Kidney tubule cell (primary cell): ENCODE measurements at regions not wholly inside any gene's neighbourhood (a gene's known extent, or its start where the extent isn't known, plus 50 kb on each side); places are given as distances from the start of the nearest gene placed in this dataset.
A peak's percentile ranks its signal among the peaks of the same experiment; 100 is the strongest.

Source experiments
- DNase-seq: peaks from one replicate; pipeline ENCODE4 v3.0.0-alpha.2; 2018; ENCODE audit warnings: low spot score

DNA sequence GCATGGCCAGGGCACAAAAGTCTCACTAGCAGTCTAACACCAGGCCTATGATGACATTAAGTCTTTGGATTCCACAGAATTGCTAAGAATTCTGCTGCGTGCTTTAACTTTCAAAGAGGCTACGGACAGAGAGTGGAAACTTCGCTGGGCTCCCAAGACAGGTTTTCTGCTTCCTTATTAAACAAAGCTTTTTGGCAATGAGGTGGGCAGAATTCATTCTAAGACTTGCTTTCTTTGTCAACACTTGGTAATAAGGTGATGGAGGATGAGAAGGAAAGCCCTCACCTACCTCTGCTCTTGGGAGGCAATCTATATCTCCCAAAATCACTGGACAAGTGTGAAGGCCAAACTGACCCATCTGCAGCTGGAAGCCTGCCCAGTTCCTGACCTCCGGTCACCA is 231.9 kb downstream of the ATPSCKMT start:
- DNase-seq, result no peak

DNA sequence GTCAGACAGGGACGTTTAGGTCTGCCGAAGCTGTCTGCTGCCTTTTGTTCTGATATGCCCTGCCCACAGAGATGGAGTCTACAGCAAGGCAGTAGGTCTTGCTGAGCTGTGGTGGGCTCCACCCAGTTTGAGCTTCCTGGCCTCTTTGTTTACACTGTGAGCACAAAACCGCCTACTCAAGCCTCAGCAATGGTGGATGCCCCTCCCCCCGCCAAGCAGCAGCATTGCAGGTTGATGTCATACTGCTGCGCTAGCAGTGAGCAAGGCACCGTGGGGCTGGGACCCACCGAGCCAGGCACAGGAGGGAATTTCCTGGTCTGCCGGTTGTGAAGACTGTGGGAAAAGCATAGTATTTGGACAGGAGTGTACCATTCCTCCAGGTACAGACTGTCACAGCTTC is 233.1 kb downstream of the ATPSCKMT start:
- DNase-seq, result peak; percentile 10

DNA sequence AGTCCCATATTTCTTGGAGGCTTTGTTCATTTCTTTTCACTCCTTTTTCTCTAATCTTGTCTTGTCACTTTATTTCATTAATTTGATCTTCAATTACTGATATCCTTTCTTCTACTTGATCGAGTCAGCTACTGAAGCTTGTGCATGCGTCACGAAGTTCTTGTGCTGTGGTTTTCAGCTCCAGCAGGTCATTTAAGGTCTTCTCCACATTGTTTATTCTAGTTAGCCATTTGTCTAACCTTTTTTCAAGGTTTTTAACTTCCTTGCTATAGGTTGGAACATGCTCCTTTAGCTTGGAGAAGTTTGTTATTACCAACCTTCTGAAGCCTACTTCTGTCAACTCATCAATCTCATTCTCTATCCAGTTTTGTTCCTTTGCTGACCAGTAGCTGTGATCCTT is 234.0 kb downstream of the ATPSCKMT start:
- DNase-seq, result peak; percentile 57

DNA sequence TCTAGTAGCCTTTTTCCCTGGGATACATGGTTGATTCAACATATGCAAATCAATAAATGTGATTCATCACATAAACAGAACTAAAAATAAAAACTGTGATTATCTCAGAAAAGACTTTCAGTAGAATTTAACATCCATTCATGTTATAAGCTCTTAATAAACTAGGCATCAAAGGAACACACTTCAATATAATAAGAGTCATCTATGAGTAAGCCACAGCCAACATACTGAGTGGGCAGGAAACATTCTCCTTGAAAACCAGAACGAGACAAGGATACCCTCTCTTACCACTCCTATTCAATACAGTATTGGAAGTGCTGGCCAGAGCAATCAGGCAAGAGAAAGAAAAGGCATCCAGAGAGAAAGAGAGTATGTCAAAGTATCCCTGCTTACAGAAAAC is 239.9 kb downstream of the ATPSCKMT start:
- DNase-seq, result no peak

DNA sequence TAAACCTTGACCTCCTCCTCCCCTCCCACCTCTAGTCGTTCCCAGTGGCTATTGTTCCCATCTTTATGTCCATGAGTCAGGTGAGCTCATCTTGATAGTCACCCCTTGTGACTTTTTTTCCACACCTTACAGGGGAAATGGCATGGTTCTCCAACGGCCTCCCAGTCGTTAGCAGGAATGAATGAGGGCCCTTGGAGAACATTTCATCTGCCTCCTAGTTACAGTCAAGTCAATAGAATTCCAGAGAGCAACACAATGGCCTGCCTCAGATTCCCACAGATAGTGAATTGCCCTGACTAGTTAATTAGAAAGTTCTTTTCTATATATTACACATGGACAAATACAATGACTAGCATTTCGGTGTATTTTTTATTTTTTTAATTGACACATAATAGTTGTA is 262.6 kb downstream of the ATPSCKMT start:
- DNase-seq, result no peak

DNA sequence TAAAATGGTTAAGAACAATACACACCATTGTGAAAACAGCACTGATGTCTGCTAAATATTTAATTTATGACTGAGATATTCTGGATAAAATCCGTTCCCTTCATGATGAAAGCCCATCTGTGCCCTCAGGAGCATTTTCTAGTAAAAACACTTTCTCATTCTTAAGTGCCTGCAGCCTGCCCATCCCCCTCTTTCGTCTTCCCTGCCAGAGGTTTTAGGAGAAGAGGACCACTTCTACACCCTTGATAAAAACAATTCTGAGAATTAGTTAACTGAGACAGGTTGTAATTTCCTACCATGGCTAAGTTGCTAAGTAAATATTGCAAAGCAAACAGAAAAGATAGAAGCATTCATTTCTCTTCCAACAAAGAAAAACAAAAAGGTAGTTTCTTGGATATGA is 272.6 kb downstream of the ATPSCKMT start:
- no peak for DNase-seq

DNA sequence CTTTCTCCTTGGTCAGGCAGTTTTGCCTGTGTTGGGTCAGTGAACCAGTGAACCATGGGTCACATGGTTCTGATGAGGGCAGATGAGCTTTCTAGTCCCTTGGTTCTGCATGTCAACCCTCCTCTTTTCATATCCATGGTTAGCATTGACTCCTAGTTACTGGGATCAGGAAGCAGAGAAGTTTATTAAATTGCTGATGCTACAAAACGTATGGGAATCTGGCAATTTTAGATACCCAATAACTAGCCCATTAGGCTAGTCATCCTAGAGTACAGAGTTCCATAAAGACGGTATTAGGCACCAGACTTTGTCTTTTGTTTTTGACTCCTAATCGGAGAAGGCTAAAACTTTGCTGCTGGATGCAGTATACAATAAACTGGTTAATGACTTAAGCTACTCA is 273.1 kb downstream of the ATPSCKMT start:
- DNase-seq, result no peak

DNA sequence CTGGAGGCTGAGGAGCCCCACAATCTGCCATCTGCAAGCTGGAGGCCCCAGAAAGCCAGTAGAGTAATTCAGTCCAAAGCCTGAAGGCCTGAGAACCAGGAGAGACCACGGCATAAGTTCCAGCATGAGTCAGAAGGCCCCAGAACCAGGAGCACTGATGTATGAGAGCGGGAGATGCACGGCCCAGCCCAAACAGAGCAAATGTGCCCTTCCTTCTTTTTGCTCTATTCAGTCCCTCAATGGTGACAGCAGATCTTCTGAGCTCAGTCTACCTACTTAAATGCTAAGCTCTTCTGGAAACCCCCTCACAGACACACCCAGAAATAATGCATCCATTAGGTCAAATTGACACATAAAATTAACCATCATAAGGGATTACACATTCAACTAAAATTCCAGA is 277.6 kb downstream of the ATPSCKMT start:
- DNase-seq, result no peak

DNA sequence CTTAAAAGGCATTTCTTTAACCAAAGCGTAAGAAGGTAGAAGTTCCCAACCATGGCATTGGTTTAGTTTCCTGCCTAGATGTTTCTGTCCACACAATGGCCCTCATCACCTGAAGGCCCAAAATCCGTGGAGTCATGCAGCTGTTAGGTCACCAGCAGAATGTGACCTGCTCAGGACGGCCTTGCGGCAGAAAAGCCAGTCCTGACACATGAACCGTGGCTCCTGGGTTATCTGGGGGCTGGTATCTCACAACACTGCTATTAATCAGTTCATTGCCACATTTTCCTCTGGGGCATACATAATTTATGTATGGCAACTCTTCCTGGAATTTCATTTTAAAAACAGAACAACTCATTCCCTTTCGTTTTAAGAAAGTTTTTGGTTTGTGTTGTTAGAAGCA is 278.4 kb downstream of the ATPSCKMT start:
- DNase-seq, result peak; percentile 7

DNA sequence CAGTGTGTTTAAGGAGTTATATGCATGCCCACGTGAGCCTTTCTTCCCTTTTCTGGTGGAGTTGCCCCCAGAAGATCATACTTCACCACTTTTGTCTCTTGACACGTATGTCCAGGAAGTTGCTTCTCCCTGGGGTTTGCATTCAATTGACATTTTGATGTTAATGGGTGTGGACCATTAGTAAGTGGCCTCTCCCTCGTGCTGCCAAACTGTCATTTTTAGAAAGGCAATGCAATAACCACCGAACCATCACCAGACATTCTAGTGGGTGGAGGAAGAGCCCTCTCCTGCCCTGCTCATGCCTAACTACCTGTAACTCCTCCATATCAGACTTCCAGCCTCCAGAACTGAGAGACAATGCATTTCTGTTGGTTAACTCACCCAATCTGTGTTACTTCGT is 290.8 kb downstream of the ATPSCKMT start:
- no peak for DNase-seq

DNA sequence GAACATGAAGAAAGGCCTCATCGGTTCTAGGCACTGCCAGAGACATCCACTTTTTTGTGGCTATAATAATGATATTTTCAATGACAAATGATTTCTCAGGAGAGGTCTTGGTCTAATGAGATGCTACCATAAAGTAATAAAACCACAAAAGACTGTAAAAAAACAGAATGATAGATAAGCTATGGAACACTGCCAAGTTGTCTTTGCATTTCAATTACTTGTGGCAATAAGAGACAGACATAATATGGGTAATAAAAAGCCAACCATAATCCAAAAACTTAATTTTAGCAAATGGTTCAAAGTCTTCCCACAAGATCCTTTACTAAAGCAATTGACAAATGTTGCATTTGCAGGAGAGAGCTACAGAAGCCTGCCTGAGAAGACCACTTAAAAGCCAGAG is 292.5 kb downstream of the ATPSCKMT start:
- no peak for DNase-seq

DNA sequence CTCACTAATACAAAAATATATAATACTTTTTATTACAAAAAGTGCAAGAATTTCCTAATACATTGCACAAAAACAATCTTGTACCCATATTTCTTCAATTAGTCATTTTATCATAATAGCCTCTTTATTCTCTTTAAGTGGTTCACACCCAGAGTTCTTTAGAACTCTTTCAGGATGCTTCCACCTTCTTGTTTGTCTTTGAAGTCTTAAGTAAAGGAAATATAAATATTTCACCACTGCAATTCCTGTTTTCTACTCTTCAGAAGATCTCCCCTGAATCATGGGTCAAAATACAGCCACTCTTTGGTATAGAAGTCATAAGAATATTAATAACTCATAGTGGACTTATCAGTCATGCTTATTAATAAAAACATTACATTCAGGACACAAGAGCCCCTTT is 293.0 kb downstream of the ATPSCKMT start:
- DNase-seq, result no peak

DNA sequence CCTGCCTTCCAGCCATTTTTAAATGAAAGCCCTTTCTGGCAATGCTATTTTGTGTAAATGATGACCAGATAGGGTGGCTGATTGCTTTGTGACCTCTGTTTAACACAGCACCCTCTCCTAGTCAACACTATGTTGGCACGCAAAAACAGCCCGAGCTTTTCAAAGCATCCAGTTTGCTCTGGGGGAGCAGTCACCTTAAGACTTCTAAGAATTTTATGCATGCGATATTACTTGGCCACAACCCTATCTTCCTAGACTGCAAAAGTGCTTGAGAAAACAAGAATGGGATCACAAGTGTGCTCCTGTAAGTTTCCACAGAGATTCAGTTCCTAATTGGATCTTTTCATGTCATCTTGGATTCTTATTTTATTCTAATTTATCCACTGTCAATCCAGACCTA is 294.1 kb downstream of the ATPSCKMT start:
- no peak for DNase-seq

DNA sequence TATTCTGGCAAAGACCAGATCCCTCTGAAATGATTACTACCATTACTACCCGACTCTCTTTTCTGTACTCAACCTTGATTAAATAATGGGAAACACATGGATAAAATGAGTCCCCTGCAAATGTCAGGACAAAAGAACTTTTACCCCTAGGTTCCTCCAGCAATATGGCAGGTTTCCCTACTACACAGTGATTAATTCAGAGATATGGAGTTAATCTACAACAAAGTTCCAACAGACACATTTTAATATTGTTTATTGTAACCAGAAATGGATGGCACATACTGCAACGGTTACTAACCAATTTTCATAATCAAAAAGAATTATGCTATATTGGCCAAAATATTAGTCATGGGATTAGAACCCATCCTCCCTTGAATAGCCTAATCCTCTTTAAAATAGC is 294.8 kb downstream of the ATPSCKMT start:
- no peak for DNase-seq

DNA sequence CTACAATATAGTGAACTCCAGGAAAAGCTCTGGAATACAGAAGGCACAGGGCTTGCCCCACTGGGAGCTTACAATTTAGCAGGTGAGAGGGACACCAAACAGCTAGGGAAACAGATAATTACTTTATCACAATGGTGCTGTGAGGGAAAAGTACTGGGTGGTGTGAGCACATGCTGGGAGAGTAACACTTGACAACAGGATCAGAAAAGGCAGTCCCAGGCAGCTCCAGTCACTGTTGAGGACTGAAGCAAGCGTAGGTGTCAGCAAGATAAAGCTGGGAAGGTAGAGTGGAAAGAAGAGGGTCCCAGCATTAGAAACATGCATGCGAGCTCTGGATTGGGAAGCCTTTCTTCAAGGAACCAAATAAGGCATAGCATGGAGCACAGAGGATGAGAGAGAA is 296.0 kb downstream of the ATPSCKMT start:
- no peak for DNase-seq

DNA sequence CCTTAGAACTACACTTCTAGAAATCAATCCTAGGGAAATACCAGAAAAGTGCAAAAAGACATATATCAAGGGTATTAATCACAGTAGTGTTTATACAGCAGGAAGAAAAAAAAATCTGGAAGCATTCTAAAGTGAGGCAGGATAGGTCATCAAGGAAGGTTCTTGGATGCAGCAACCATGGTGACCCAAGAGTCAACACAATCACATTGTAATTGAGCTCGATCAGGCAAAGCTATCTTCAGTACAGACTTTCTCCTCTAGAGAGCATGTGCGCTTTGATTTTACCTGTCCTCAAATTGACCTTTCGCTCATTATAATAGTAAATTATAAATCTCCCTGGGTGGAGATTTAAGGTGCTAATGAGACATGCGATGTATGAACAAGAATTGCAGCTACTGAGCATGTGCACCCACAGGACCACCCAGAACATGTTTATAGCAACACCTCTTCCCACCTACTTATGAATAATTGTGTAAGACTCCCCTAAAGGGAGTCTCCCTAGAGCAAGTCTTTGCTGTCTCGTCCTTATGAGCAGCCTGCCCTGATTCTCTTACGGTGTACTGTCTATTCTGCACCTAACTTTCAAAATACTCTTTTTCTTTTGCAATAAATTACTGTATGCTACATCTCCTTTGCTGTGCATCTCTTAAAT is 297.7 kb downstream of the ATPSCKMT start:
- DNase-seq, result no peak

DNA sequence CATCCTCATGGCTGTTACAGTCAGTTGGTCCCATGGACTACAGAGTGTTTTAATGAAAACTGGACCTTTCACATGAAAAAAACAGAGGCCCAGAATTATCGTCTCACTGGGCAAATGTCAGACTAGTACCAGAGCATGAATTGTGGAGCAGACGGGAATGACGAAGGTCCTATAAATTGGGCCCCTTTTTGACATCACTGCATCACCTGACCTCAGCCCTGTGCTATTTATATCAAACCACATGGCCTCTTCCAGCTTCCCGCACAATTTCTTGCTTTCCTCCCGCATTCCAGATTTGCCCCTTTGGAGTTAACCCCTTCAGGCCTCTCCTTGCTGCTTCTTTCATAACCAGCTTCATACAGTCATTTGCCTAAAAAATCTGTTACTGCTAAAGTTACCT is 301.7 kb downstream of the ATPSCKMT start:
- peak; percentile 10 for DNase-seq

DNA sequence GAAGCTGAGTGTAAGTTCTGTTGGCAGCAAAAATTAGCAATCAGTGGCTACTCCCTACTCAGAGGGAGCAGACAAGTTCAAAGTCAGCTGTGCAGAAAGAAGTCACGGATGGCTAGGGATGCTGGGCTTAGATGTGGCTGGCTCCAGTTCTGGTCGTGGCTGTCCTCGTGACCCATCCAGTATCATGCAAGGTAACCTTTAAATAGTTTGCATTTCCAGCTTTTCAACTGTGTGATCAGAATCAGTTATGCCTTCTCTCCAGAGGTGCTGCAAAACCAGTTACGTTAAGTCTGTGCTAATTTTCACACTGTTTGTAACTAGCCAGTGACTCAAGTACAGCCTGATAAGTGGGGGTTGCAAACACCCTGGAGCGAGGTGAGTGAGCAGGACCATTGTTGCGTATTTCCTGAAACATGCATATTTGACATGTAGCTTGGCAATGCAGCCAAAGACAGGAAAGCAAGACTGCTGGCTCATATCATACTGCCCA is 302.4 kb downstream of the ATPSCKMT start:
- peak; percentile 92 for DNase-seq

DNA sequence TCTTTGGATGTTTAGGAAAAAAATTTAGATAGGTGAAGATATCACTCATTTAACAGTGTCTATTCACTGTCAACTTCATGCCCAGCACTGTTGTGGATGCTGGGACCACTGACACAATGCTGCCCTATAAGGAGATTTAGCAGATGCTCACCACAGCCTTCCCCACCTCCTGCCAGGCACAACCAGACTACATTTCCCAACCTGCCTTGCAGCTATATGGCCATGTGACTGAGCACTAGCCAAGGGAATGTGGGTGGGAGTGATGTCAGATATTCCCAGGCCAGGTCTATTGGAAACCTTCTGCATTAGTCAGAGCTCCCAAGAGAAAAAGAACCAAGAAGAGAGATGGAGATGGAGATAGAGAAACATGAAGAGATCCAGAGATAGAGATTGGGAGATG is 302.6 kb upstream of the TAS2R1 start:
- DNase-seq, result peak; percentile 58

DNA sequence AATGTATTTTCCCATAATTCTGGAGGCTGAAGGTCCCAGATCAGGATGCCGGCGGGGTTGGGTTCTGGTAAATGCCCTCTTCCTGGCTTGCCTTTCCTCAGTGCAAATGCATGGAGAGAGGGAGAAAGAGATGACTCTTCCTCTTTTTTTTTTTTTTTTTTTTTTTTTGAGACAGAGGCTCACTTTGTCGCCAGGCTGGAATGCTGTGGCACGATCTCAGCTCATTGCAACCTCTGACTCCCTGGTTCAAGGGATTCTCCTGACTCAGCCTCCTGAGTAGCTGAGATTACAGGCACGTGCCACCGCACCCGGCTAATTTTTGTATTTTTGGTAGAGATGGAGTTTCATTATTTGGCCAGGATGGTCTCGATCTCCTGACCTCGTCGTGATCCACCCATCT is 300.0 kb upstream of the TAS2R1 start:
- peak; percentile 65 for DNase-seq

DNA sequence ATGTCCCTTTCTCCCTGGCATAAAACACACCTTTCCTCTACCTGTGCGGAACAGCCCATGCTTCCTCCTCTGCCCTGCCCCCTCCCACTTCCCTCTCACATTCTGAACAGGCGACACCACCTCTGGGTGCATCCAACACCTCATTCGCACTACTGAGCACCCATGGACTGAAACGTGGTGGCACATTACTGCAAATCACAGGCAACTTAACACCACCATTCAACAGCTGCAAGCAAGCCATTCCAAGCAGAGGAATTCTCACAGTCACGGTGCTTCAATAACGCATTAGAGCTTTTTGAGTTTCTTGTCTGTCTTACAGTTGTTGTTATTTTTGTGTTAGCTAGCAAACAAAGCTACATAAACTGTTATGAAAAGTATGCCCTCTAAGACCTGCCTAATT is 298.2 kb upstream of the TAS2R1 start:
- DNase-seq, result peak; percentile 70

DNA sequence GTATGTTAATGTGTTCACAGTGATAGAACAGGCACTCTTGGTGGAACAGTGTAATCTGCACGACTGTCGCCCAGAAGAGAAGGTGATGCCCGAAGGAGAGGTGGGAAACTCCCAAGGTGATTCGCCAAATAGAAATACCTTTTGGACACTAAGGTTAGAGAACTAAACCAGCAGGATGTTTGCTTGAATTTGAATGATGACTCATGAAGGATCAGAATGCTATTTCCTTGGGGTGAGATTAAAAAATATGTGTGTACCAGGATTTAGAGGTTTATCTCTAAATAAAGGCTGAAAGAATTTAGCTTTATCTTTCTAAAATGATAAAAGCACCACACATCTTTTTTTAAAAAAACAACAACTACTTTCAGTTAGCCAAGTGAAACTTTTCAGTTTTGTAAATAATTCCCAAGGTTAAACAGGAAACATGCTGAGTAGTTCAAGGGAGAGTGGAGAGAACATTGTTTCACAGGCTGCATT is 297.4 kb upstream of the TAS2R1 start:
- peak; percentile 86 for DNase-seq

DNA sequence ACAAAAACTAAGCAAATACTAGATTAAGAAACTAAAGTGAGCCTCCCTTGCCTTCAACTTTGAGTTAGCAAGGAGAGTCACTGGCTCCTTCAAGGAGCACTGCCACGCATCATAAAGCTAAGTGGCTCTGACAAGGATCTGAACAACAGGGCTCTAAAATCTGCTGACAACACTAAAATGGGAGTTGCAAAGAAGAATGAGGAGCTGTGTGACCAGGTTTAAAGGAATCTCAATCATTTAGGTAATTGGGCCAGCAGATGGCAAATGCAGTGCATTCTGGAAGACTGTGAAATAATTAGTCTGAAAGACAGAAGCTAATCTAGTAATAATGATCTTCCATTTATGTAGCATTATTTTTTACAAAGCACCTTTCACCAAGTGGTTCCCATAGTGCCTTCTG is 297.0 kb upstream of the TAS2R1 start:
- DNase-seq, result peak; percentile 87

DNA sequence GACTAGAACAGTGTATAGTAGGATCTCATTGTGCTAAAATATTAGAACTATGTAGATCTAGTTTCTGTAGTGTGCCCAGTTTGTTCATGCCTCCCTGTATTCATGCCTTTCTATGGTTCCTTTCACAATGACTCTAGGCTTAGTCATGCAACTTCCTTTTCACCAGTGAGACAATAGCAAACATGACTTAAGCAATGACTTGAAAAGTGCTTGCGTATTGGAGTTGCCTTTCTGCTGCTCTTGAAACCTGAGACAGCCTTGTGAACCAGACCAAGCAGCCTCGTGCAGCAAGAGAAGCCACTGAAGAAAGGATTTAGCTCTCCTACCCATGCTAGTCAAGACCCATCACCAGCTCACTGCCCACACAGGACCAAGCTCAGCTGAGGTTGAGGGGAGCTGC is 294.5 kb upstream of the TAS2R1 start:
- peak; percentile 97 for DNase-seq
